NCI-H2171 (cell line): ENCODE measurements at regions not wholly inside any gene's neighbourhood (a gene's known extent, or its start where the extent isn't known, plus 50 kb on each side); places are given as distances from the start of the nearest gene placed in this dataset.
"Not testable (repeated sequence)": the region's sequence is repeated elsewhere in the genome, so short reads cannot be mapped to it uniquely, and the experiment has no call there.

ENCODE experiments used
- DNase-seq: peaks from one replicate; lab custom pipeline; 2025; lab: John Stamatoyannopoulos, UW

- DNase-seq = no peak
Measured at GRCh38 chrX:93468075-93468474, 205.3 kb downstream of the NAP1L3 start.

GRCh38 chrX:93466383-93466782, 207.0 kb downstream of the NAP1L3 start:
- no peak for DNase-seq

- DNase-seq = no peak
Measured at GRCh38 chrX:93461060-93461459, 212.3 kb downstream of the NAP1L3 start.

GRCh38 chrX:93454509-93454908, 218.9 kb downstream of the NAP1L3 start:
- no peak for DNase-seq

- DNase-seq = not testable (repeated sequence)
Measured at GRCh38 chrX:93434721-93435120, 238.7 kb downstream of the NAP1L3 start.

- no peak for DNase-seq
Measured at GRCh38 chrX:93428497-93428896, 244.9 kb downstream of the NAP1L3 start.

- DNase-seq = peak; percentile 12
Measured at GRCh38 chrX:93422693-93423092, 250.7 kb downstream of the NAP1L3 start.

- no peak for DNase-seq
Measured at GRCh38 chrX:93420525-93421082, 252.8 kb downstream of the NAP1L3 start.

GRCh38 chrX:93420090-93420489, 253.3 kb downstream of the NAP1L3 start:
- DNase-seq = no peak

- no peak for DNase-seq
Measured at GRCh38 chrX:93419642-93420041, 253.7 kb downstream of the NAP1L3 start.

GRCh38 chrX:93404121-93404520, 269.3 kb downstream of the NAP1L3 start:
- DNase-seq = no peak

- no peak for DNase-seq
Measured at GRCh38 chrX:93354651-93355050, 318.7 kb downstream of the NAP1L3 start.

- no peak for DNase-seq
Measured at GRCh38 chrX:93346309-93346708, 327.1 kb downstream of the NAP1L3 start.

GRCh38 chrX:93344287-93344686, 329.1 kb downstream of the NAP1L3 start:
- not testable (repeated sequence) for DNase-seq

- no peak for DNase-seq
Measured at GRCh38 chrX:93332329-93332728, 341.0 kb downstream of the NAP1L3 start.

- DNase-seq = no peak
Measured at GRCh38 chrX:93322110-93322509, 351.3 kb downstream of the NAP1L3 start.

- no peak for DNase-seq
Measured at GRCh38 chrX:93319609-93320008, 353.8 kb downstream of the NAP1L3 start.
